OCI-LY1 (cell line): ENCODE measurements at regions not wholly inside any gene's neighbourhood (a gene's known extent, or its start where the extent isn't known, plus 50 kb on each side); places are given as distances from the start of the nearest gene placed in this dataset.

Source experiments
- CTCF ChIP-seq: fragments of 200-600 bp; sonication (generic), shearing (Covaris generic); IDR thresholded peaks from 2 replicates; pipeline ENCODE4 v1.5.1; 2017; ENCODE audit warnings: mild to moderate bottlenecking, antibody characterized with exemption, low read length, moderate library complexity, mixed read lengths
- EZH2 ChIP-seq: fragments of 200-600 bp; sonication (generic), shearing (Covaris generic); IDR thresholded peaks from 2 replicates; pipeline ENCODE4 v1.8.0; 2017; ENCODE audit warnings: borderline replicate concordance, mixed run types, mild to moderate bottlenecking, antibody characterized with exemption, low read length, moderate library complexity, mixed read lengths

GRCh38 chr17:13863436-13863835 is 205.9 kb upstream of the COX10 start:
- TF ChIP-seq CTCF (no peak), EZH2 (no peak)
